OCI-LY1 (cell line): ENCODE measurements at regions not wholly inside any gene's neighbourhood (a gene's known extent, or its start where the extent isn't known, plus 50 kb on each side); places are given as distances from the start of the nearest gene placed in this dataset.

ENCODE experiments used
- H2AFZ ChIP-seq: fragments of 200-600 bp; sonication (generic), shearing (Covaris generic); 2 replicates; pipeline ENCODE4 v1.6.0; 2014; ENCODE audit warnings: antibody characterized with exemption, mild to moderate bottlenecking, low read length
- H3F3A ChIP-seq: fragments of 200-600 bp; sonication (generic), shearing (Covaris generic); 2 replicates; pipeline ENCODE4 v1.6.0; 2014; ENCODE audit warnings: mild to moderate bottlenecking, antibody characterized with exemption, low read length, moderate library complexity; ENCODE audit not compliant: insufficient read depth
- H3K27ac ChIP-seq: fragments of 200-600 bp; sonication (generic); 2 replicates; pipeline ENCODE4 v1.5.1; 2014; ENCODE audit warnings: low read length, mixed run types, mild to moderate bottlenecking, low read depth; ENCODE audit not compliant: poor library complexity, severe bottlenecking
- H3K27me3 ChIP-seq: fragments of 200-600 bp; sonication (generic); 2 replicates; pipeline ENCODE4 v1.6.0; 2014; ENCODE audit warnings: antibody characterized with exemption, mild to moderate bottlenecking, low read length, moderate library complexity; ENCODE audit not compliant: insufficient read depth
- H3K36me3 ChIP-seq: fragments of 200-600 bp; sonication (generic); 2 replicates; pipeline ENCODE4 v1.6.1; 2014; ENCODE audit warnings: mild to moderate bottlenecking, antibody characterized with exemption, low read length, moderate library complexity, mixed read lengths; ENCODE audit not compliant: insufficient read depth
- H3K4me1 ChIP-seq: fragments of 200-600 bp; sonication (generic); 2 replicates; pipeline ENCODE4 v1.5.1; 2014; ENCODE audit warnings: mild to moderate bottlenecking, low read length, moderate library complexity; ENCODE audit not compliant: insufficient read depth, severe bottlenecking
- H3K4me2 ChIP-seq: fragments of 200-600 bp; sonication (generic), shearing (Covaris generic); 2 replicates; pipeline ENCODE4 v1.6.1; 2014; ENCODE audit warnings: low read length
- H3K4me3 ChIP-seq: fragments of 200-600 bp; sonication (generic); 2 replicates; pipeline ENCODE4 v1.5.1; 2014; ENCODE audit warnings: low read length, low read depth, mild to moderate bottlenecking, mixed read lengths; ENCODE audit not compliant: poor library complexity, severe bottlenecking
- H3K79me2 ChIP-seq: fragments of 200-600 bp; shearing (Covaris generic); 2 replicates; pipeline ENCODE4 v1.6.1; 2016; ENCODE audit warnings: mixed run types, low read length, mixed read lengths; ENCODE audit not compliant: insufficient read depth
- H3K9ac ChIP-seq: fragments of 200-600 bp; sonication (generic), shearing (Covaris generic); 2 replicates; pipeline ENCODE4 v1.6.1; 2014; ENCODE audit warnings: mild to moderate bottlenecking, low read length, mixed read lengths
- H3K9me2 ChIP-seq: fragments of 200-600 bp; sonication (generic), shearing (Covaris generic); 2 replicates; pipeline ENCODE4 v1.6.1; 2014; ENCODE audit warnings: low read depth, mild to moderate bottlenecking, low read length, mixed read lengths
- H3K9me3 ChIP-seq: fragments of 200-600 bp; shearing (Covaris generic); 2 replicates; pipeline ENCODE4 v1.6.1; 2014; ENCODE audit warnings: low read length, mixed read lengths
- H4K20me1 ChIP-seq: fragments of 200-600 bp; sonication (generic), shearing (Covaris generic); 2 replicates; pipeline ENCODE4 v1.6.0; 2016; ENCODE audit warnings: mild to moderate bottlenecking, low read length; ENCODE audit not compliant: insufficient read depth
- CTCF ChIP-seq: fragments of 200-600 bp; sonication (generic), shearing (Covaris generic); IDR thresholded peaks from 2 replicates; pipeline ENCODE4 v1.5.1; 2017; ENCODE audit warnings: mild to moderate bottlenecking, antibody characterized with exemption, low read length, moderate library complexity, mixed read lengths
- EZH2 ChIP-seq: fragments of 200-600 bp; sonication (generic), shearing (Covaris generic); IDR thresholded peaks from 2 replicates; pipeline ENCODE4 v1.8.0; 2017; ENCODE audit warnings: borderline replicate concordance, mixed run types, mild to moderate bottlenecking, antibody characterized with exemption, low read length, moderate library complexity, mixed read lengths

GRCh38 chr2:65656160-65656718 lies 223.8 kb upstream of the SPRED2 start:
- Histone ChIP-seq H3K4me3 (no peak overlapping the region), H3K79me2 (no peaks in the 10 kb centered on the region), H3K4me2 (no peak overlapping the region), H3K27ac (no peak overlapping the region), H3K27me3 (0 out of 2 replicates have a peak, but pooled peaks cover 3% of the 10 kb centered on the region), H3F3A (no peaks in the 10 kb centered on the region), H3K4me1 (no peaks in the 10 kb centered on the region), H3K9ac (no peak overlapping the region), H4K20me1 (no peaks in the 10 kb centered on the region), H3K36me3 (no peaks in the 10 kb centered on the region), H3K9me3 (no peaks in the 10 kb centered on the region), H3K9me2 (no peaks in the 10 kb centered on the region), H2AFZ (no peak overlapping the region)
- TF ChIP-seq EZH2 (no peak), CTCF (no peak)

GRCh38 chr2:65655000-65655399 lies 222.6 kb upstream of the SPRED2 start:
- H3K9ac ChIP-seq = no peak overlapping the region
- 0 out of 2 replicates have a peak, but pooled peaks cover 3% of the 10 kb centered on the region for H3K27me3 ChIP-seq
- no peak overlapping the region for H3K4me2 ChIP-seq
- no peaks in the 10 kb centered on the region for H3K9me3 ChIP-seq
- H2AFZ ChIP-seq = no peak overlapping the region
- H3K4me1 ChIP-seq = no peaks in the 10 kb centered on the region
- no peaks in the 10 kb centered on the region for H3F3A ChIP-seq
- H3K9me2 ChIP-seq = no peaks in the 10 kb centered on the region
- H3K27ac ChIP-seq = no peak overlapping the region
- H3K4me3 ChIP-seq = no peak overlapping the region
- TF ChIP-seq EZH2 = no peak
- TF ChIP-seq CTCF = no peak
- no peaks in the 10 kb centered on the region for H3K36me3 ChIP-seq
- H3K79me2 ChIP-seq = no peaks in the 10 kb centered on the region
- H4K20me1 ChIP-seq = no peaks in the 10 kb centered on the region

DNA sequence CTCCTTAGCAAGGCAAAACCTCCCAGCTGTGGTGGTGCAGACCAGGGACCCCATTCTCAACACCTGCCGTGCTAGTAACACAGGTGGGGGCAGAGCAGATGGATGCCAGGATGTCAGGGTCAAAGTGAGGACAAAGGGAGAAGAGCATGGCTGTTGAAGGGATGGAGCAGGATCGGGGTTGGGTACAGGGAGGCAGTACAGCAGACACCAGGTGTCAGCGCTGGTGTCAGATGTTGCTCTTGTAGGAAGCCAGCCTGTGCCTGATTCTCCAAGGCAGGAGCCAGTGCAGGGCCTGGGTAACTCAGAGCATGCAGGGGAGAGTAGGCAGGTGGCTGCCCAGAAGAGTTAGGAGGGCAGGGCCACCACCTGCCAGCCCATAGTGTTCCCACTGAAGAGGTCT lies 222.1 kb upstream of the SPRED2 start:
- no peaks in the 10 kb centered on the region for H3K9me3 ChIP-seq
- no peaks in the 10 kb centered on the region for H4K20me1 ChIP-seq
- no peak overlapping the region for H3K4me3 ChIP-seq
- H3F3A ChIP-seq = no peaks in the 10 kb centered on the region
- no peaks in the 10 kb centered on the region for H3K36me3 ChIP-seq
- no peak overlapping the region for H3K9ac ChIP-seq
- H2AFZ ChIP-seq = no peak overlapping the region
- H3K4me1 ChIP-seq = no peaks in the 10 kb centered on the region
- no peak overlapping the region for H3K27ac ChIP-seq
- H3K27me3 ChIP-seq = 0 out of 2 replicates have a peak, but pooled peaks cover 3% of the 10 kb centered on the region
- no peaks in the 10 kb centered on the region for H3K79me2 ChIP-seq
- no peaks in the 10 kb centered on the region for H3K9me2 ChIP-seq
- no peak overlapping the region for H3K4me2 ChIP-seq
- no peak for TF ChIP-seq EZH2

DNA sequence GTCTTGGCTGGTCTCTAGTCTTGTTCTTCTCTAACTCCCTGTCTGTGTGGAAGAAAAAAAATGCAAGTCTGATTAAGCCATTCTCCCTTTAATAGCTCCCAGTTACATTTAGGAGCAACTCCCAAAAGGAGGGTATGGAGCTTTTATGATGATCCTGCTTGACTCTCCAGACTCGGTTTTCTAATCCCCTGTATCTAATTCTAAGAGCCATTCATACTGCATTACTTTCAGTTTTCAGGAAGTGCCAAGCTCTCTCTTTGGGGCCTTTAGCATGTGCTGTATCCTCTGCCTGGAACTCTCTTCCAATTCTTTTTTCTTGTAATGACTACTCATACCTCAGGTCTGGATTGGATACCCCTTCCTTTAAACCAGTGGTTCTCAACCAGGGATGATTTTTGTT lies 219.7 kb upstream of the SPRED2 start:
- Histone ChIP-seq H3K4me2 (no peak overlapping the region), H3K27me3 (no peaks in the 10 kb centered on the region), H2AFZ (no peak overlapping the region), H3K9me3 (no peaks in the 10 kb centered on the region), H3K9ac (no peak overlapping the region), H3K36me3 (no peaks in the 10 kb centered on the region), H3K9me2 (no peaks in the 10 kb centered on the region), H3K27ac (no peak overlapping the region), H4K20me1 (no peaks in the 10 kb centered on the region), H3K4me1 (no peaks in the 10 kb centered on the region), H3K79me2 (no peaks in the 10 kb centered on the region), H3F3A (no peaks in the 10 kb centered on the region), H3K4me3 (no peak overlapping the region)
- no peak for TF ChIP-seq CTCF
- no peak for TF ChIP-seq EZH2
